K562 (cell line): ENCODE measurements at regions not wholly inside any gene's neighbourhood (a gene's known extent, or its start where the extent isn't known, plus 50 kb on each side); places are given as distances from the start of the nearest gene placed in this dataset.

Experiments used
- ATF1 ChIP-seq, 2 experiments: fragments of 450-650 bp in 1 of 2; IDR thresholded peaks; 2 replicates each; pipeline ENCODE4 v1.6.1; 2016; ENCODE audit warnings: missing compliant biosample characterization in 1 of 2, missing genetic modification characterization in 1 of 2
- CCAR2 ChIP-seq: fragments of 200-400 bp; formaldehyde crosslinking; IDR thresholded peaks from 2 replicates; pipeline ENCODE4 v1.6.1; 2017; ENCODE audit warnings: mild to moderate bottlenecking, low read depth, low read length
- CEBPB ChIP-seq: fragments of 450-650 bp; IDR thresholded peaks from 2 replicates; pipeline ENCODE4 v1.6.1; 2016; ENCODE audit warnings: missing genetic modification characterization, missing compliant biosample characterization
- E2F1 ChIP-seq: sonication (generic); formaldehyde crosslinking; IDR thresholded peaks from 2 replicates; pipeline ENCODE4 v1.8.1; 2023; ENCODE audit warnings: mild to moderate bottlenecking, missing genetic modification reagents, moderate library complexity
- ESRRB ChIP-seq: fragments of 250-450 bp; sonication (Bioruptor Pico); IDR thresholded peaks from 2 replicates; pipeline ENCODE4 v1.5.0; 2020; ENCODE audit warnings: mild to moderate bottlenecking, moderate library complexity, borderline replicate concordance
- GABPA ChIP-seq: fragments of 200-800 bp; sonication (Bioruptor generic); conservative IDR thresholded peaks from 2 replicates; pipeline ENCODE4 v1.6.1; 2016; ENCODE audit warnings: low read depth, missing genetic modification characterization, missing compliant biosample characterization
- GATA2 ChIP-seq: sonication (generic); formaldehyde crosslinking; IDR thresholded peaks from 2 replicates; pipeline ENCODE4 v1.4.0; 2020; ENCODE audit warnings: mild to moderate bottlenecking, missing genetic modification reagents
- JUNB ChIP-seq: fragments of 450-650 bp; formaldehyde crosslinking; conservative IDR thresholded peaks from 2 replicates; pipeline ENCODE4 v1.4.0; 2020; ENCODE audit warnings: mild to moderate bottlenecking
- KDM4B ChIP-seq, 2 experiments: fragments of 450-650 bp in 1 of 2; sonication (generic) in 1 of 2; IDR thresholded peaks; 2 replicates each; pipeline ENCODE4 v1.6.1; 2016 to 2017; ENCODE audit warnings: borderline replicate concordance in 2 of 2, antibody characterized with exemption in 1 of 2, low read depth in 1 of 2, mild to moderate bottlenecking in 1 of 2
- MITF ChIP-seq: IDR thresholded peaks from 2 replicates; pipeline ENCODE4 v1.6.1; 2014; ENCODE audit warnings: antibody characterized with exemption
- MTA2 ChIP-seq: fragments of 450-650 bp; IDR thresholded peaks from 2 replicates; pipeline ENCODE4 v1.6.1; 2016; ENCODE audit warnings: low read depth
- NR4A1 ChIP-seq, 2 experiments: fragments of 250-450 bp in 1 of 2; fragments of 450-650 bp in 1 of 2; sonication (Bioruptor Pico) in 1 of 2; IDR thresholded peaks; 2 replicates each; pipeline versions ENCODE4 v1.4.0 to v1.6.1; 2016 to 2020; ENCODE audit warnings: mild to moderate bottlenecking in 2 of 2, missing compliant biosample characterization in 1 of 2, missing genetic modification characterization in 1 of 2, moderate library complexity in 1 of 2
- OTX1 ChIP-seq: fragments of 450-650 bp; formaldehyde crosslinking; IDR thresholded peaks from 2 replicates; pipeline ENCODE4 v1.4.0; 2022; ENCODE audit warnings: mild to moderate bottlenecking
- PHTF2 ChIP-seq: fragments of 250-450 bp; sonication (Bioruptor Pico); IDR thresholded peaks from 2 replicates; pipeline ENCODE4 v1.5.0; 2021; ENCODE audit warnings: mild to moderate bottlenecking
- PPARD ChIP-seq: fragments of 250-450 bp; sonication (Bioruptor Pico); IDR thresholded peaks from 2 replicates; pipeline ENCODE4 v1.8.0; 2022; ENCODE audit warnings: inconsistent platforms, mild to moderate bottlenecking, moderate library complexity
- PRMT5 ChIP-seq: sonication (generic); formaldehyde crosslinking; IDR thresholded peaks from 2 replicates; pipeline ENCODE4 v1.5.0; 2020; ENCODE audit warnings: missing genetic modification reagents
- RAD51 ChIP-seq: fragments of 450-650 bp; IDR thresholded peaks from 2 replicates; pipeline ENCODE4 v1.7.1; 2016; ENCODE audit warnings: low read depth, mild to moderate bottlenecking, borderline replicate concordance
- RHOXF2B ChIP-seq: fragments of 250-450 bp; sonication (Bioruptor Pico); conservative IDR thresholded peaks from 2 replicates; pipeline ENCODE4 v1.5.1; 2021
- TAF7 ChIP-seq: fragments of 450-650 bp; IDR thresholded peaks from 2 replicates; pipeline ENCODE4 v1.6.1; 2016; ENCODE audit warnings: missing genetic modification characterization, missing compliant biosample characterization
- TCF7L2 ChIP-seq: fragments of 150-350 bp; IDR thresholded peaks from 2 replicates; pipeline ENCODE4 v1.6.1; 2016; ENCODE audit warnings: low read depth, mild to moderate bottlenecking, low read length, moderate library complexity
- ZNF444 ChIP-seq: fragments of 250-450 bp; sonication (Bioruptor Pico); IDR thresholded peaks from 2 replicates; pipeline ENCODE4 v1.4.0; 2020; ENCODE audit warnings: mild to moderate bottlenecking, moderate library complexity
- ZNF518B ChIP-seq: fragments of 250-450 bp; sonication (Bioruptor Pico); IDR thresholded peaks from 2 replicates; pipeline ENCODE4 v1.5.0; 2021; ENCODE audit warnings: mild to moderate bottlenecking, moderate library complexity
- ZNF668 ChIP-seq: fragments of 250-450 bp; sonication (Bioruptor Pico); IDR thresholded peaks from 2 replicates; pipeline ENCODE4 v1.8.0; 2022; ENCODE audit warnings: mild to moderate bottlenecking, inconsistent platforms
- ZNF764 ChIP-seq: fragments of 250-450 bp; sonication (Bioruptor Pico); IDR thresholded peaks from 2 replicates; pipeline ENCODE4 v1.4.0; 2020; ENCODE audit warnings: low read depth, mild to moderate bottlenecking, moderate library complexity
- ZZZ3 ChIP-seq: fragments of 450-650 bp; IDR thresholded peaks from 2 replicates; pipeline ENCODE4 v1.6.1; 2016; ENCODE audit warnings: antibody characterized with exemption, mild to moderate bottlenecking, moderate library complexity

GRCh38 chr9:108156270-108156998, 666.9 kb upstream of the KLF4 start (continued):
- TF ChIP-seq ZNF518B: no peak
- 0 out of 2 replicates have a peak, but pooled peaks have one; percentile 21 for TF ChIP-seq MTA2
- TF ChIP-seq ATF1 (CRISPR knock-in tag; IDR thresholded peaks at IDR 0.05): no peak
- no peak for TF ChIP-seq ATF1 (tag; IDR thresholded peaks at IDR 0.05)
- no peak for TF ChIP-seq PPARD
- no peak; the same call in 1 of the 2 replicates for TF ChIP-seq GATA2 (CRISPR knock-in tag)
- no peak for TF ChIP-seq OTX1 (CRISPR knock-in tag)
- TF ChIP-seq CCAR2: no peak
- TF ChIP-seq MITF: no peak
- no peak for TF ChIP-seq PRMT5 (CRISPR knock-in tag)
- TF ChIP-seq PHTF2: no peak
- TF ChIP-seq TAF7 (tag): no peak
- no peak for TF ChIP-seq JUNB (CRISPR knock-in tag)
- no peak for TF ChIP-seq TCF7L2
- TF ChIP-seq ZNF668 (CRISPR knock-in tag): no peak
- no peak for TF ChIP-seq ESRRB (CRISPR knock-in tag)
- TF ChIP-seq ZZZ3: no peak
- TF ChIP-seq E2F1 (CRISPR knock-in tag): no peak
- TF ChIP-seq RHOXF2B (CRISPR knock-in tag): no peak
- TF ChIP-seq NR4A1 (CRISPR knock-in tag; IDR thresholded peaks at IDR 0.05): no peak
- TF ChIP-seq NR4A1 (tag; IDR thresholded peaks at IDR 0.05): no peak
- TF ChIP-seq ZNF764: no peak
- no peak for TF ChIP-seq KDM4B (IDR thresholded peaks at IDR 0.05; ENCODE audit: borderline replicate concordance in 2 of 2, low read depth in 1 of 2)
- TF ChIP-seq CEBPB: peak; percentile 79
- TF ChIP-seq RAD51: no peak
- no peak for TF ChIP-seq GABPA
- no peak for TF ChIP-seq ZNF444 (CRISPR knock-in tag)
